ENCODE measurements at regions not wholly inside any gene's neighbourhood (a gene's known extent, or its start where the extent isn't known, plus 50 kb on each side); places are given as distances from the start of the nearest gene placed in this dataset.

GRCh38 chr2:192413812-192414681, 219.3 kb upstream of the TMEFF2 start:
- no peak for TF ChIP-seq CTCF (IDR thresholded peaks at IDR 0.05)
- TF ChIP-seq POLR2A (IDR thresholded peaks at IDR 0.05) = no peak
